Activated CD8-positive, alpha-beta memory T cell treated with anti-CD3 and anti-CD28 coated beads for 36 hours (primary cell): ENCODE measurements at regions not wholly inside any gene's neighbourhood (a gene's known extent, or its start where the extent isn't known, plus 50 kb on each side); places are given as distances from the start of the nearest gene placed in this dataset.

Experiments
- CTCF ChIA-PET: fragments of 350-600 bp; sonication (Branson Sonifier 250); formaldehyde crosslinking; loops from one replicate; lab custom pipeline; 2021; ENCODE audit warnings: antibody characterized with exemption; lab: Charles Lee
- POLR2A ChIA-PET: fragments of 350-600 bp; sonication (Branson Sonifier 250); formaldehyde crosslinking; loops from one replicate; lab custom pipeline; 2021; ENCODE audit warnings: antibody characterized with exemption; lab: Charles Lee

- ChIA-PET POLR2A (no interaction called here), CTCF (no interaction called here)
Observed at GRCh38 chr6:164122109-164122508, 707.6 kb downstream of the QKI start.

- POLR2A ChIA-PET, result no interaction called here
- CTCF ChIA-PET, result no interaction called here
Observed at GRCh38 chr6:164121527-164121926, 707.0 kb downstream of the QKI start.

- ChIA-PET CTCF (no interaction called here), POLR2A (no interaction called here)
Observed at GRCh38 chr6:164114651-164115050, 700.1 kb downstream of the QKI start.

GRCh38 chr6:164114051-164114450 is 699.5 kb downstream of the QKI start:
- ChIA-PET POLR2A (no interaction called here), CTCF (no interaction called here)

- ChIA-PET POLR2A (no interaction called here), CTCF (no interaction called here)
Observed at GRCh38 chr6:164113637-164114036, 699.1 kb downstream of the QKI start.

- ChIA-PET POLR2A (no interaction called here), CTCF (no interaction called here)
Observed at GRCh38 chr6:164109770-164110140, 695.2 kb downstream of the QKI start.

GRCh38 chr6:164108869-164109769 is 694.6 kb downstream of the QKI start:
- CTCF ChIA-PET, result no interaction called here

GRCh38 chr6:164108092-164108491 is 693.6 kb downstream of the QKI start:
- CTCF ChIA-PET, result no interaction called here
- POLR2A ChIA-PET, result no interaction called here

More at GRCh38 chr6:164108869-164109769, 694.6 kb downstream of the QKI start:
- POLR2A ChIA-PET, result no interaction called here

- CTCF ChIA-PET, result no interaction called here
Observed at GRCh38 chr6:164107297-164107995, 692.9 kb downstream of the QKI start.

GRCh38 chr6:164106345-164106769 is 691.8 kb downstream of the QKI start:
- ChIA-PET CTCF (no interaction called here), POLR2A (no interaction called here)

More at GRCh38 chr6:164107297-164107995, 692.9 kb downstream of the QKI start:
- POLR2A ChIA-PET, result no interaction called here

GRCh38 chr6:164105705-164106104 is 691.2 kb downstream of the QKI start:
- CTCF ChIA-PET, result no interaction called here
- POLR2A ChIA-PET, result no interaction called here

- POLR2A ChIA-PET, result no interaction called here
- CTCF ChIA-PET, result no interaction called here
Observed at GRCh38 chr6:164104432-164104831, 689.9 kb downstream of the QKI start.

- ChIA-PET POLR2A (no interaction called here), CTCF (no interaction called here)
Observed at GRCh38 chr6:164102693-164103092, 688.2 kb downstream of the QKI start.

- CTCF ChIA-PET, result no interaction called here
- POLR2A ChIA-PET, result no interaction called here
Observed at GRCh38 chr6:164101859-164102258, 687.3 kb downstream of the QKI start.

- CTCF ChIA-PET, result no interaction called here
- POLR2A ChIA-PET, result no interaction called here
Observed at GRCh38 chr6:164099269-164099865, 684.8 kb downstream of the QKI start.

- POLR2A ChIA-PET, result no interaction called here
- CTCF ChIA-PET, result no interaction called here
Observed at GRCh38 chr6:164098857-164099267, 684.3 kb downstream of the QKI start.

- CTCF ChIA-PET, result no interaction called here
- POLR2A ChIA-PET, result no interaction called here
Observed at GRCh38 chr6:164097551-164098398, 683.3 kb downstream of the QKI start.

GRCh38 chr6:164097056-164097455 is 682.5 kb downstream of the QKI start:
- POLR2A ChIA-PET, result no interaction called here
- CTCF ChIA-PET, result no interaction called here

GRCh38 chr6:164095056-164095455 is 680.5 kb downstream of the QKI start:
- ChIA-PET CTCF (no interaction called here), POLR2A (no interaction called here)

- CTCF ChIA-PET, result no interaction called here
- POLR2A ChIA-PET, result no interaction called here
Observed at GRCh38 chr6:164087870-164088269, 673.4 kb downstream of the QKI start.
